ENCODE measurements at regions not wholly inside any gene's neighbourhood (a gene's known extent, or its start where the extent isn't known, plus 50 kb on each side); places are given as distances from the start of the nearest gene placed in this dataset.
"Not testable (repeated sequence)": the region's sequence is repeated elsewhere in the genome, so short reads cannot be mapped to it uniquely, and the experiment has no call there.

DNA sequence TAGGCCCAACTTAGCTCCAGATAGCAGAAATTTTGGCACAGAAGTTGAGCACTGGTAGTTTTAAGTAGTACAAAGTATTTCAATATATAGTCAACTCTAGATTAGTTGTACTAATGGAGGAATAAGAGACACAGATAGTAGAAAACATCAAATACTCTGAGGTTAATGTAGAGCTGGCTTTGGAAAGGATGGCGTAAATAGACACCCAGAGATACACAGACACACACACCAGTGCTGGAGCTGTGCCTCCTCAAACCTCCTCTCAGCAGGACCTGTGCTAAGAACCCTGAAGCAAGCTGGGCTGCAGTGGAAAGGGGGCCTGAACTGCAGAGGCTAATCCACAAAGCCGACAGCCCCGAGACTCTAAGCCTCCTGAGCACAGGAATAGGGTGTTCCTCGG lies 67.0 kb upstream of the EDEM3 start:
- ATAC-seq (ENCODE audit: insufficient read depth, low FRiP score) (no peak), DNase-seq (no peak)
- TF ChIP-seq, protein P1, sequence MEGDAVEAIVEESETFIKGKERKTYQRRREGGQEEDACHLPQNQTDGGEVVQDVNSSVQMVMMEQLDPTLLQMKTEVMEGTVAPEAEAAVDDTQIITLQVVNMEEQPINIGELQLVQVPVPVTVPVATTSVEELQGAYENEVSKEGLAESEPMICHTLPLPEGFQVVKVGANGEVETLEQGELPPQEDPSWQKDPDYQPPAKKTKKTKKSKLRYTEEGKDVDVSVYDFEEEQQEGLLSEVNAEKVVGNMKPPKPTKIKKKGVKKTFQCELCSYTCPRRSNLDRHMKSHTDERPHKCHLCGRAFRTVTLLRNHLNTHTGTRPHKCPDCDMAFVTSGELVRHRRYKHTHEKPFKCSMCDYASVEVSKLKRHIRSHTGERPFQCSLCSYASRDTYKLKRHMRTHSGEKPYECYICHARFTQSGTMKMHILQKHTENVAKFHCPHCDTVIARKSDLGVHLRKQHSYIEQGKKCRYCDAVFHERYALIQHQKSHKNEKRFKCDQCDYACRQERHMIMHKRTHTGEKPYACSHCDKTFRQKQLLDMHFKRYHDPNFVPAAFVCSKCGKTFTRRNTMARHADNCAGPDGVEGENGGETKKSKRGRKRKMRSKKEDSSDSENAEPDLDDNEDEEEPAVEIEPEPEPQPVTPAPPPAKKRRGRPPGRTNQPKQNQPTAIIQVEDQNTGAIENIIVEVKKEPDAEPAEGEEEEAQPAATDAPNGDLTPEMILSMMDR (IDR thresholded peaks at IDR 0.05; ENCODE audit: control extremely low read depth, extremely low read depth), result no peak
- no peak overlapping the region for H3K4me3 ChIP-seq
- peaks cover 0 to 25% (median 6%) of the 10 kb centered on the region in 4 donors for H3K36me3 ChIP-seq (ENCODE audit: control insufficient read depth in 4 of 4, insufficient read depth in 4 of 4, low read length in 4 of 4)
- H3K9ac ChIP-seq (ENCODE audit: insufficient read depth in 1 of 2, low read length in 2 of 2), result no peak overlapping the region
- 96 to 98% methylated on average over 4 of the region's 4 CpGs for whole genome bisulfite sequencing, 2 donors
- no peaks in the 10 kb centered on the region for H3K27me3 ChIP-seq (ENCODE audit: control insufficient read depth in 3 of 3, insufficient read depth in 3 of 3, low read length in 2 of 3)
- no peak overlapping the region for H3K27ac ChIP-seq (ENCODE audit: low read depth in 1 of 2, low read length in 1 of 2)
- no peaks in the 10 kb centered on the region for H3K9me3 ChIP-seq (ENCODE audit: control insufficient read depth in 4 of 4, insufficient read depth in 3 of 4, low read length in 3 of 4)
- H3K4me1 ChIP-seq (ENCODE audit: control insufficient read depth in 5 of 5, insufficient read depth in 5 of 5, low read length in 5 of 5), result peaks cover 0 to 8% (median 0%) of the 10 kb centered on the region in 5 donors

DNA sequence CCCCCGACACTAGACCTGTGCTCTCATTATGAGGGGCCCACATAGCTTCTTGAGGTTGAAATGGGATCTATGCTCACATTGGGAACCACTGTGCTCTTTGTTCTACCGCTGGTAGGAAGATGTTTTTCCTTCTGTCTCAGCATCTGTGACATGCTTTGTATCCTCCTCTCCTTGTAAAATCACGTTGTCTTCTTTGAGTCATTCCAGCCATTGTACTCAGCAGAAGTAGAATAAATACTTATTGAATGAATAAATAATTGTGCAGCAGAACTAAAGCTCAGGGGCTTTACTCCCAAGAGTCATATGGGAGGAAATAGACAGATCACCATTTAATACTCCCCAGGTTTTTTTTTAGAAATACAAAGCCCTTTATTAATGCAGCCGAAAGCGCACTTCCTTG lies 66.3 kb upstream of the EDEM3 start:
- Histone ChIP-seq H3K27me3 (ENCODE audit: control insufficient read depth in 3 of 3, insufficient read depth in 3 of 3, low read length in 2 of 3) (no peaks in the 10 kb centered on the region), H3K27ac (ENCODE audit: low read depth in 1 of 2, low read length in 1 of 2) (no peak overlapping the region), H3K36me3 (ENCODE audit: control insufficient read depth in 4 of 4, insufficient read depth in 4 of 4, low read length in 4 of 4) (peaks cover 0 to 30% (median 6%) of the 10 kb centered on the region in 4 donors), H3K4me3 (no peak overlapping the region), H3K9ac (ENCODE audit: insufficient read depth in 1 of 2, low read length in 2 of 2) (no peak overlapping the region), H3K4me1 (ENCODE audit: control insufficient read depth in 5 of 5, insufficient read depth in 5 of 5, low read length in 5 of 5) (peaks cover 0 to 8% (median 0%) of the 10 kb centered on the region in 5 donors), H3K9me3 (ENCODE audit: control insufficient read depth in 4 of 4, insufficient read depth in 3 of 4, low read length in 3 of 4) (no peaks in the 10 kb centered on the region)
- DNase-seq (no peak), ATAC-seq (ENCODE audit: insufficient read depth, low FRiP score) (no peak)
- TF ChIP-seq, protein P1 (IDR thresholded peaks at IDR 0.05; ENCODE audit: control extremely low read depth, extremely low read depth), result no peak
- WGBS, 2 donors, result 86% methylated on average over 5 of the region's 5 CpGs

DNA sequence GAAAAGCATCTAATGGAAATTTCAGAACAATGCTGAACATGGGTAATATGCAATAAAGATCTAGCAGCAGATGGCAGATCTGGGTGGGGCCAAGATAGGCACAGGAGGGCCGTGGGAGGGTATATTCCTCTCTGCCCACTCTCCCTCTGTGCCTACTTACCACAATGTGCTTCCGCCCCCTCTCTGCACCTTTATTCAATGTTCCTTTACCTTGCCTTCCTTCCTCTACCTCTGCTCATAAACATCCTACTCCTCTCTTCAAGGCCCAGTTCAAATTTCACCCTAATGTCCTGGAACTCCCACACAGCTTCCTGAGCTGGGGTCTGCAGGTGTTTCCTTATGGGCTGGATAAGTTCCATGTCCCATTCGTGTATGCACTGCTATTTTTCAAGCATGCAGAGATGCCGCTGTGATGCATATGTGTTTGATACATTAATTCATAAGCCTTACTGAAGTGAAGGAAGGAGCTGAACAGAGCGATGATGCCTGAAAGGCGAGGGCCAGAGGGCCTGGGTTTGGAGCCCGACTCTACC lies 65.6 kb upstream of the EDEM3 start:
- Histone ChIP-seq H3K36me3 (ENCODE audit: control insufficient read depth in 4 of 4, insufficient read depth in 4 of 4, low read length in 4 of 4) (peaks cover 0 to 30% (median 6%) of the 10 kb centered on the region in 4 donors), H3K4me1 (ENCODE audit: control insufficient read depth in 5 of 5, insufficient read depth in 5 of 5, low read length in 5 of 5) (peaks cover 0 to 8% (median 0%) of the 10 kb centered on the region in 5 donors), H3K9ac (ENCODE audit: insufficient read depth in 1 of 2, low read length in 2 of 2) (no peak overlapping the region), H3K27ac (ENCODE audit: low read depth in 1 of 2, low read length in 1 of 2) (no peak overlapping the region), H3K27me3 (ENCODE audit: control insufficient read depth in 3 of 3, insufficient read depth in 3 of 3, low read length in 2 of 3) (no peaks in the 10 kb centered on the region), H3K9me3 (ENCODE audit: control insufficient read depth in 4 of 4, insufficient read depth in 3 of 4, low read length in 3 of 4) (no peaks in the 10 kb centered on the region), H3K4me3 (no peak overlapping the region)
- TF ChIP-seq, protein P1 (IDR thresholded peaks at IDR 0.05; ENCODE audit: control extremely low read depth, extremely low read depth), result no peak
- WGBS, 2 donors, result 74 to 82% methylated on average over 7 of the region's 7 CpGs
- DNase-seq, result peak in 2 of 3 donors; percentile 29 to 42
- no peak for ATAC-seq (ENCODE audit: insufficient read depth, low FRiP score)

DNA sequence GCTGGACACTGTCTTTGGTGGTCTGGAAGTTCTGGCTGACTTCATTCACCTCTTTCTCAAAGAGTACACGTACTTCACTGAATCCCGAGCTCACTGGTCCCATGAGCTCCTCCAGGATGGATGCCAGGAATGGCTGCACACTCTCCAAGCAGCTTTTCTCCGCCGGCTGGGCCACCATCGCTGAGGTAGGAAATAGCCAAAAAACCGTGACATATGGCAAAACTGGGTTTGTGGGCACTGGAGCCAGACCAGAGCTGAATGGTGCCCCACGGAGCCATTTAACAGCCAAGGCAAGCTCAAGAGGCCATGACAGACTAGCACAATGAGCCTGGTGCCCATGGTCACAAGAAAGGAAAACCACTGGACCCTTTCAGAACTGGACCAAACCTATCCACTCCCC lies 64.0 kb upstream of the EDEM3 start:
- H3K27ac ChIP-seq (ENCODE audit: low read depth in 1 of 2, low read length in 1 of 2), result no peak overlapping the region
- DNase-seq, result no peak
- peaks cover 0 to under 1% (median 0%) of the 10 kb centered on the region in 4 donors for H3K9me3 ChIP-seq (ENCODE audit: control insufficient read depth in 4 of 4, insufficient read depth in 3 of 4, low read length in 3 of 4)
- 98 to 99% methylated on average over 7 of the region's 7 CpGs for WGBS, 2 donors
- ATAC-seq (ENCODE audit: insufficient read depth, low FRiP score), result no peak
- no peak overlapping the region for H3K4me3 ChIP-seq
- peaks cover 0 to 8% (median 0%) of the 10 kb centered on the region in 5 donors for H3K4me1 ChIP-seq (ENCODE audit: control insufficient read depth in 5 of 5, insufficient read depth in 5 of 5, low read length in 5 of 5)
- TF ChIP-seq, protein P1 (IDR thresholded peaks at IDR 0.05; ENCODE audit: control extremely low read depth, extremely low read depth), result no peak
- no peaks in the 10 kb centered on the region for H3K27me3 ChIP-seq (ENCODE audit: control insufficient read depth in 3 of 3, insufficient read depth in 3 of 3, low read length in 2 of 3)
- H3K9ac ChIP-seq (ENCODE audit: insufficient read depth in 1 of 2, low read length in 2 of 2), result no peak overlapping the region
- peaks cover 0 to 30% (median 6%) of the 10 kb centered on the region in 4 donors for H3K36me3 ChIP-seq (ENCODE audit: control insufficient read depth in 4 of 4, insufficient read depth in 4 of 4, low read length in 4 of 4)

DNA sequence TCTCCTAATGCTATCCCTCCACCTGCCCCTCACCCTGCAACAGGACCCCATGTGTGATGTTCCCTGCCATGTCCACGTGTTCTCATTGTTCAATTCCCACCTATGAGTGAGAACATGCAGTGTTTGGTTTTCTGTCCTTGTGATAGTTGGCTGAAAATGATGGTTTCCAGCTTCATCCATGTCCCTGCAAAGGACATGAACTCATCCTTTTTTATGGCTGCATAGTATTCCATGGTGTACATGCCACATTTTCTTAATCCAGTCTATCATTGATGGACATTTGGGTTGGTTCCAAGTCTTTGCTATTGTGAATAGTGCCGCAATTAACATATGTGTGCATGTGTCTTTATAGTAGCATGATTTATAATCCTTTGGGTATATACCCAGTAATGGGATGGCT lies 62.3 kb upstream of the EDEM3 start:
- not testable (repeated sequence) for H3K9ac ChIP-seq (ENCODE audit: insufficient read depth in 1 of 2, low read length in 2 of 2); ATAC-seq (ENCODE audit: insufficient read depth, low FRiP score); H3K4me1 ChIP-seq (ENCODE audit: control insufficient read depth in 5 of 5, insufficient read depth in 5 of 5, low read length in 5 of 5)

More for the DNA sequence above, 62.3 kb upstream of the EDEM3 start:
- not testable (repeated sequence) for H3K9me3 ChIP-seq (ENCODE audit: control insufficient read depth in 4 of 4, insufficient read depth in 3 of 4, low read length in 3 of 4); H3K27me3 ChIP-seq (ENCODE audit: control insufficient read depth in 3 of 3, insufficient read depth in 3 of 3, low read length in 2 of 3); H3K27ac ChIP-seq (ENCODE audit: low read depth in 1 of 2, low read length in 1 of 2); DNase-seq; H3K4me3 ChIP-seq
- 63 to 90% methylated on average over 2 of the region's 2 CpGs for WGBS, 2 donors
- peaks cover 0 to 20% (median 3%) of the 10 kb centered on the region in 4 donors for H3K36me3 ChIP-seq (ENCODE audit: control insufficient read depth in 4 of 4, insufficient read depth in 4 of 4, low read length in 4 of 4)
